ENCODE measurements at regions not wholly inside any gene's neighbourhood (a gene's known extent, or its start where the extent isn't known, plus 50 kb on each side); places are given as distances from the start of the nearest gene placed in this dataset.

DNA sequence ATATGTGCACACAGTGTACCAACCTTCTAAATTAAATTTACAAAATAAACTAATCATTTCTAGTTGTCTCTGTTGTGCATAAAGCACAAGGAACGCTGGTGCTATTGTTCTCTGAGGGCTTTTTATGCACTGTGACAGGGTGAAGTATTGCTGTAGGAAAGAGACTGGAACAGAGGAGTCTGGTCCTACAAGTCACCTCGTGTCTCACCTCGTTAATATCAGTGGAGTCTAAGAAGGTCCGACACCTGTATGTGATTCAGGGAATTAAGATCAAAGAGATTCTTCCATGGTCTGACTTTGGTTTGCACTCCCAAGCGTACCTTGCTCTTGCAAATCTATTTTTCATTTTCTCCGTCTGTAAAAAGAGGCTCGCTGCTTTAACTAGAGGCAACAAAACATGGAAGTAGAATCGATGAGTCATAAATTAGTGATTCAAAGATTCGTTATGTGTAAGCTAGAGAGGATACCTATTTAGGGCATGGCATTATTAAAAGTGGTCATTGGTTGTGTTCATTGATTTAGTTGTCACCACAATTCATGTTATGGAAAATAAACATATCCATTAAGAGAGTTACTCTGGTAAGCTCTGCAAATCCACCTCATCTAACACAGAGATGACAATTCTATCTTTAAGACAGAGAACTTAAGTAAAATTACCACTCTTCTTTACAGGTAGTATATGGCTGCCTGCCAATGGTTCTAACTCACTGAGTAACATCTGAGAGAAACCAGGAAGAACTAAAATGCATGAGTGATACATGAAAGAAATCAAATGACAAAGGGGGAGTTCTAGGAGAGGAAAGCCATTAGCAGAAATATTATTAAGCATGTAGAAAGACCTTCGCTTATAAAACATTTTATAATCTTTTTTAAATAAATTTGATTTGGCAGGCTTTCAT is 219.4 kb upstream of the GBE1 start:
- Histone ChIP-seq H3K36me3 (ENCODE audit: low read depth, low read length) (no peaks in the 10 kb centered on the region), H3K9ac (ENCODE audit: low read length) (no peak overlapping the region), H3K27ac (ENCODE audit: low read length) (no peak overlapping the region), H3F3A (ENCODE audit: low read length, unreplicated experiment) (no peaks in the 10 kb centered on the region), H4K20me1 (ENCODE audit: low read length) (no peaks in the 10 kb centered on the region), H3K4me2 (ENCODE audit: low read length) (no peak overlapping the region), H3K9me3 (ENCODE audit: low read length) (no peaks in the 10 kb centered on the region), H3K27me3 (ENCODE audit: low read length) (no peaks in the 10 kb centered on the region), H3K4me3 (ENCODE audit: low read length) (no peak overlapping the region), H3K9me2 (replicated peaks; ENCODE audit: low read length) (no peaks in the 10 kb centered on the region), H3K79me2 (ENCODE audit: low read length) (no peaks in the 10 kb centered on the region), H3K4me1 (ENCODE audit: insufficient read depth, low read length) (no peaks in the 10 kb centered on the region; the same call in 1 of the 2 replicates), H2AFZ (ENCODE audit: low read length) (no peak overlapping the region)
- no TSS peak for BruUV-seq (replicated peaks)
- POLR2A ChIA-PET (ENCODE audit: unreplicated experiment), result no interaction called here
- intact Hi-C loops (cut with micrococcal nuclease), result loop anchor here (5.0 kb wide), 1 partner anchor 319 kb away; no protein-coding TSS in a partner anchor
- ATAC-seq (no peak; the same call in 1 of the 2 replicates), DNase-seq (peak; percentile 55)
- CTCF ChIA-PET, result no interaction called here
- TF ChIP-seq EZH2phosphoT487 (IDR thresholded peaks at IDR 0.05; ENCODE audit: borderline replicate concordance, low read length) (no peak), EZH2 (IDR thresholded peaks at IDR 0.05; ENCODE audit: low read length, unreplicated experiment) (no peak)
- TF ChIP-seq, protein P1, sequence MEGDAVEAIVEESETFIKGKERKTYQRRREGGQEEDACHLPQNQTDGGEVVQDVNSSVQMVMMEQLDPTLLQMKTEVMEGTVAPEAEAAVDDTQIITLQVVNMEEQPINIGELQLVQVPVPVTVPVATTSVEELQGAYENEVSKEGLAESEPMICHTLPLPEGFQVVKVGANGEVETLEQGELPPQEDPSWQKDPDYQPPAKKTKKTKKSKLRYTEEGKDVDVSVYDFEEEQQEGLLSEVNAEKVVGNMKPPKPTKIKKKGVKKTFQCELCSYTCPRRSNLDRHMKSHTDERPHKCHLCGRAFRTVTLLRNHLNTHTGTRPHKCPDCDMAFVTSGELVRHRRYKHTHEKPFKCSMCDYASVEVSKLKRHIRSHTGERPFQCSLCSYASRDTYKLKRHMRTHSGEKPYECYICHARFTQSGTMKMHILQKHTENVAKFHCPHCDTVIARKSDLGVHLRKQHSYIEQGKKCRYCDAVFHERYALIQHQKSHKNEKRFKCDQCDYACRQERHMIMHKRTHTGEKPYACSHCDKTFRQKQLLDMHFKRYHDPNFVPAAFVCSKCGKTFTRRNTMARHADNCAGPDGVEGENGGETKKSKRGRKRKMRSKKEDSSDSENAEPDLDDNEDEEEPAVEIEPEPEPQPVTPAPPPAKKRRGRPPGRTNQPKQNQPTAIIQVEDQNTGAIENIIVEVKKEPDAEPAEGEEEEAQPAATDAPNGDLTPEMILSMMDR (conservative IDR thresholded peaks at IDR 0.05; ENCODE audit: low read depth, low read length), result no peak

DNA sequence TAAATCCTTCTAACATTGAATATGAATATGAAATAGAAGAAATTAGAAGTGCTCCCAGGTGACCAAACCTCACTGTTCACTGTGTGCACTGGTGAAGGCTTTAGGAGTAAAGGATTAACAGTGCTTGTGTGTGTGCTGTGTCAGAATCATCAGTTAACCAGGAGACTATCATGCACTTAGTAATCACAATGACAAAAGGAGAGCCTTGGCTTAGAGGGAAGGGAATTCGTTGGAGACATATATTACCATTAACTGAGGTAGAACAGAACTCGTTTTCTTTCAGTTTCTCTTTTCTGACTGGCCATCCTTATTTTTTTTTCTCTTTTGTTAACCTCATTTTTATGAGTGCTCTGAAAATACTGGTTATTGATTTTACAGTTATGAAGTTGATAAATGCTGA is 213.3 kb upstream of the GBE1 start:
- intact Hi-C loops (cut with micrococcal nuclease), result no loop called here
- ATAC-seq (no peak), DNase-seq (no peak)
- ChIA-PET POLR2A (ENCODE audit: unreplicated experiment) (no interaction called here), CTCF (no interaction called here)
- Histone ChIP-seq H3K4me3 (ENCODE audit: low read length) (no peak overlapping the region), H3F3A (ENCODE audit: low read length, unreplicated experiment) (no peaks in the 10 kb centered on the region), H3K4me2 (ENCODE audit: low read length) (no peak overlapping the region), H2AFZ (ENCODE audit: low read length) (no peak overlapping the region), H3K9ac (ENCODE audit: low read length) (no peak overlapping the region), H3K4me1 (ENCODE audit: insufficient read depth, low read length) (no peaks in the 10 kb centered on the region), H3K27me3 (ENCODE audit: low read length) (no peaks in the 10 kb centered on the region), H3K27ac (ENCODE audit: low read length) (no peak overlapping the region), H3K36me3 (ENCODE audit: low read depth, low read length) (no peaks in the 10 kb centered on the region), H3K79me2 (ENCODE audit: low read length) (no peaks in the 10 kb centered on the region), H3K9me2 (replicated peaks; ENCODE audit: low read length) (no peaks in the 10 kb centered on the region), H3K9me3 (ENCODE audit: low read length) (no peaks in the 10 kb centered on the region), H4K20me1 (ENCODE audit: low read length) (no peaks in the 10 kb centered on the region)
- no peak for TF ChIP-seq EZH2 (IDR thresholded peaks at IDR 0.05; ENCODE audit: low read length, unreplicated experiment)
- no peak for TF ChIP-seq EZH2phosphoT487 (IDR thresholded peaks at IDR 0.05; ENCODE audit: borderline replicate concordance, low read length)
- TF ChIP-seq, protein P1 (conservative IDR thresholded peaks at IDR 0.05; ENCODE audit: low read depth, low read length), result no peak
- BruUV-seq (replicated peaks), result no TSS peak

DNA sequence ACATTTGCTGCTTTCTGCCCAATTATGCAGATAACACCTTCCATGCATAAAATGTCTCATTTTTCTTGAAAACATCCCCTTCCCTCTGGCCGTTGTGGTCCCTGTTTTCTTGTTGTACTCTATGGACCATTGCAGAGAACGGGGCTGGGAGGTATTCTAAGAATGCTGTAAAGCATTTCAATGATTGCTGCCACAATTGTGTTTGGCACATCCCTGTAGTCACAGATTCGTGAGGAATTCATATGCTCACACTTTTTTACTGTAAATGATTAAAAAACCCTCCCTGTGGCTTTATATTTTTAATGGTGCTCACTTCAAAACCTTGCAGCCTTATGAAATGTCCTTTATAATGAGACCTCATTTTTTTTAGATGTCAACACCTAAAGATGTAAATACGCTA is 207.2 kb upstream of the GBE1 start:
- ChIA-PET POLR2A (ENCODE audit: unreplicated experiment) (interaction anchor here (0.5 kb wide), 1 partner anchor 506 kb away, joined by 3 read pairs; no protein-coding TSS in a partner anchor), CTCF (no interaction called here)
- ATAC-seq, result no peak
- Histone ChIP-seq H3K4me1 (ENCODE audit: insufficient read depth, low read length) (no peaks in the 10 kb centered on the region; the same call in 1 of the 2 replicates), H3K79me2 (ENCODE audit: low read length) (no peaks in the 10 kb centered on the region), H3K4me3 (ENCODE audit: low read length) (no peak overlapping the region), H3K27ac (ENCODE audit: low read length) (no peak overlapping the region), H4K20me1 (ENCODE audit: low read length) (no peaks in the 10 kb centered on the region), H3K36me3 (ENCODE audit: low read depth, low read length) (no peaks in the 10 kb centered on the region), H3K9me3 (ENCODE audit: low read length) (no peaks in the 10 kb centered on the region), H2AFZ (ENCODE audit: low read length) (no peak overlapping the region), H3K4me2 (ENCODE audit: low read length) (no peak overlapping the region), H3K9me2 (replicated peaks; ENCODE audit: low read length) (no peaks in the 10 kb centered on the region), H3K9ac (ENCODE audit: low read length) (no peak overlapping the region), H3F3A (ENCODE audit: low read length, unreplicated experiment) (no peaks in the 10 kb centered on the region), H3K27me3 (ENCODE audit: low read length) (no peaks in the 10 kb centered on the region)
- BruUV-seq (replicated peaks), result no TSS peak
- no peak for DNase-seq
- intact Hi-C loops (cut with micrococcal nuclease), result no loop called here
- TF ChIP-seq EZH2phosphoT487 (IDR thresholded peaks at IDR 0.05; ENCODE audit: borderline replicate concordance, low read length), result no peak

Measured in PC-3 (cell line).